BLaER1 (cell line): ENCODE measurements at regions not wholly inside any gene's neighbourhood (a gene's known extent, or its start where the extent isn't known, plus 50 kb on each side); places are given as distances from the start of the nearest gene placed in this dataset.
"Not testable (repeated sequence)": the region's sequence is repeated elsewhere in the genome, so short reads cannot be mapped to it uniquely, and the experiment has no call there.

Source experiments
- H3K27ac ChIP-seq: shearing (Covaris generic); formaldehyde crosslinking; 2 replicates; pipeline ENCODE4 v1.8.1; 2022
- H3K27me3 ChIP-seq: shearing (Covaris generic); formaldehyde crosslinking; 2 replicates; pipeline ENCODE4 v1.8.1; 2022
- H3K36me3 ChIP-seq: shearing (Covaris generic); formaldehyde crosslinking; 2 replicates; pipeline ENCODE4 v1.8.1; 2022
- H3K4me1 ChIP-seq: shearing (Covaris generic); formaldehyde crosslinking; 2 replicates; pipeline ENCODE4 v1.8.1; 2022
- H3K4me2 ChIP-seq: shearing (Covaris generic); formaldehyde crosslinking; 2 replicates; pipeline ENCODE4 v1.8.1; 2022
- H3K4me3 ChIP-seq: shearing (Covaris generic); formaldehyde crosslinking; 2 replicates; pipeline ENCODE4 v1.8.1; 2022
- H3K9ac ChIP-seq: shearing (Covaris generic); formaldehyde crosslinking; 2 replicates; pipeline ENCODE4 v1.8.1; 2022
- H3K9me3 ChIP-seq: shearing (Covaris generic); formaldehyde crosslinking; 2 replicates; pipeline ENCODE4 v1.8.1; 2022
- H4K20me1 ChIP-seq: shearing (Covaris generic); formaldehyde crosslinking; 2 replicates; pipeline ENCODE4 v1.8.1; 2022
- Cebpa-rat ChIP-seq: shearing (Covaris generic); IDR thresholded peaks from 2 replicates; pipeline ENCODE4 v1.8.1; 2022

DNA sequence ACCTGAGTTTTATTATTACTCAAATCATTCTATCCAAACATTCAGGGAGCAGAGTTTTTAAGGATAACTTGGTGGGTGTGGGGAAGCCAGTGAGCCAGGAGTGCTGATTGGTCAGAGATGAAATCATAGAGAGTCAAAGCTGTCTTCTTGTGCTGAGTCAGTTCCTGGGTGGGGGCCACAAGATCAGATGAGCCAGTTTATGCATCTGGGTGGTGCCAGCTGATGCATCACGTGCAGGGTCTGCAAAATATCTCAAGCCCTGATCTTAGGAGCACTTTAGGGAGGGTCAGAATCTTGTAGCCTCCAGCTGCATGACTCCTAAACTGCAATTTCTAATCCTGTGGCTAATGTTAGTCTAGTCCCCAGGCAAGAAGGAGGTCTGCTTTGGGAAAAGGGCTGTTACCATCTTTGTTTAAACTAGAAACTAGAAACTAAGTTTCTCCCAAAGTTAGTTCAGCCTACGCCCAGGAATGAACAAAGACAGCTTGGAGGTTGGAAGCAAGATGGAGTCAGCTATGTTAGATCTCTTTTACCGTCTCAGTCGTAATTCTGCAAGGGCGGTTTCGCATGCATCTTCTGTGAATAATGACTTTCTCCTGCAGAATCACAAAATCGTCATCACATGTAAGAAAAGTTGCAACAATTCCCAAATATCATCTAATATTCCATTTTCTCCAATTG is 97.5 kb downstream of the ZNF664 start:
- H3K4me2 ChIP-seq, H3K9ac ChIP-seq, H3K27ac ChIP-seq, H3K4me3 ChIP-seq, H3K27me3 ChIP-seq, H4K20me1 ChIP-seq, H3K36me3 ChIP-seq: not testable (repeated sequence)
- Histone ChIP-seq H3K9me3 (peaks cover 16% of the 10 kb centered on the region), H3K4me1 (peaks cover 12% of the 10 kb centered on the region)

DNA sequence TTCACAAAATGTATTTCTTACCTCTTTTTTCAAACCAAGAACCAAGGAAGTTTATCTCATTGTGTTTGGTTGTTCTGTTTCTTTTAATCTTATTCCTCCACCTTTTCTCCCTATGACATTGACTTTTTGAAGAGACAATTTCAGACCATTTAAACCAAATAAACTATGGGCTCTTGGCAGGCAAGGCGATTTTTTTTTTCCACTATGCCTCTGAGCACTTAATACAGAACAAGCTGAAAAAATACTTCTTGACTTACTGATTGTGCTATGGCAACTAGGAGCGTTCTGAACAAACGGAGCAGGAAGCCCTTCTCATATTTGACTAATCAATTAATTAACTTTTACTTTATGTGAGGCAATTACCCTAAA is 98.0 kb downstream of the ZNF664 start:
- Histone ChIP-seq H3K27me3 (no peaks in the 10 kb centered on the region), H3K4me1 (peaks cover 12% of the 10 kb centered on the region), H4K20me1 (no peaks in the 10 kb centered on the region), H3K4me2 (no peak overlapping the region), H3K4me3 (no peak overlapping the region), H3K9me3 (peaks cover 13% of the 10 kb centered on the region), H3K27ac (no peak overlapping the region), H3K36me3 (no peaks in the 10 kb centered on the region), H3K9ac (no peak overlapping the region)
- TF ChIP-seq Cebpa-rat = no peak

DNA sequence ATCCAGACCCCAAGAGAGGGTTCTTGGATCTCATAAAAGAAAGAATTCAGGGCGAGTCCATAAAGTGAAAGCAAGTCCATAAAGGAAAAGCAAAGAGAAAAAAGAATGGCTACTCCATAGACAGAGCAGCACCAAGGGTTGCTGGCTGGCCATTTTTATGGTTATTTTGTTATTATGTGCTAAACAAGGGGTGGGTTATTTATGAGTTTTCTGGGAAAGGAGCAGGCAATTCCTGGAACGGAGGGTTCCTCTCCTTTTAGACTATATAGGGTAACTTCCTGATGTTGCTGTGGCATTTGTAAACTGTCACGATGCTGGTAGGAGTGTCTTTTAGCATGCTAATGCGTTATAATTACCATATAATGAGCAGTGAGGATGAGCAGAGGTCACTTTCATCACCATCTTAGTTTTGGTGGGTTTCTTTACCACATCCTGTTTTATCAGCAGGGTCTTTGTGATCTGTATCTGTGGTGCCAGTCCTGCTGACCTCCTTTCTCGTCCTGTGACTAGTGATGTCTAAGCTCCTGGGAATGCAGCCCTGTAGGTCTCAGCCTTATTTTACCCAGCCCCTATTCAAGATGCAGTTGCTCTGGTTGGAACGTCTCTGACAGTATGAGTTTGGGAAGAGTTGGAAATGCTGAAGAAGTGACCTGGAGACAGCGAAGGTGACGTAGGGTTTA is 100.5 kb downstream of the ZNF664 start:
- H3K36me3 ChIP-seq = no peaks in the 10 kb centered on the region
- H3K4me3 ChIP-seq = no peak overlapping the region
- TF ChIP-seq Cebpa-rat = no peak
- H4K20me1 ChIP-seq = no peaks in the 10 kb centered on the region
- H3K27ac ChIP-seq = no peak overlapping the region
- H3K9ac ChIP-seq = no peak overlapping the region
- no peaks in the 10 kb centered on the region for H3K27me3 ChIP-seq
- peak overlapping the region; percentile 47 for H3K4me2 ChIP-seq
- H3K9me3 ChIP-seq = no peaks in the 10 kb centered on the region
- H3K4me1 ChIP-seq = peaks cover 12% of the 10 kb centered on the region

DNA sequence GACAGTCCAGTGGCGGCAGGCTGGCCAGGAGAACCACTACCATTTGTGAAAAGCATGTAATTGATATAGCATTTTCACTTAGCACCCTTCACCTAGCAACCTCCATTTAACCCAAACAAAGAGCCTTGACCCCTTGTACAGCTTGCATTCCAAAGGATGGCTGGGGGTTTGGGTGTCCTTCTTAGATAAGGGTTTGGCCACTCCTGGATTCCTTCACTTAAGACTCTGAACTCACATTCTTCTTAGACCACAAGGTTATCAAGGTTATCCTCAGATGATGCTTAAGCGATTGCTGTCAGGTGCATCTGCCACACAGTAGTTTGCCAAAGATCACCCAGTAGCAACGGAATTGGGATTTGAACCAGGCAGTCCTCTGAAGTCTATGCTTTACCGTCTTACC is 102.8 kb downstream of the ZNF664 start:
- no peak overlapping the region for H3K4me2 ChIP-seq
- no peaks in the 10 kb centered on the region for H3K27me3 ChIP-seq
- H3K9me3 ChIP-seq = no peaks in the 10 kb centered on the region
- no peak overlapping the region for H3K9ac ChIP-seq
- no peak overlapping the region for H3K27ac ChIP-seq
- no peaks in the 10 kb centered on the region for H4K20me1 ChIP-seq
- H3K4me1 ChIP-seq = peaks cover 12% of the 10 kb centered on the region
- no peak for TF ChIP-seq Cebpa-rat
- H3K4me3 ChIP-seq = no peak overlapping the region
- H3K36me3 ChIP-seq = no peaks in the 10 kb centered on the region

DNA sequence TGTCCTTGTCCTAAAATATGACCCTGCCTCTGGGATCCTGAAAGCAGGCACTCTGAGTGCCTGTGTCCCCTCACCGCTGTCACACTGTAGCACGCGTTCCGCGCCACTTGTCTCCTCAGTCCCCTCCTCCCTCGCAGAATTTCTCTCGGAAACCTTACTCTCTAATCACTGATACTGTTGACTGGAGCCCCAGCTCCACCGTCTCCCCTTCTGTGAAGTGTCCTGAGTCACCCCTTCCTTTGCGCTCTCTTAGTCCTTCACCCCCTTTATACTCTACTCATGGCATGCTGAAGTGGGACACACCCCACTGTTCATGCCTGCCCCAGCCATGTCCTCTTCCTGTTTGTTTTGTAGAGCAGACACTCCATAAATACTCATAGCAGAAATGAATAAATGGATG is 104.7 kb downstream of the ZNF664 start:
- Histone ChIP-seq H3K4me3 (no peak overlapping the region), H3K27me3 (no peaks in the 10 kb centered on the region), H3K36me3 (no peaks in the 10 kb centered on the region), H3K9me3 (no peaks in the 10 kb centered on the region), H4K20me1 (no peaks in the 10 kb centered on the region), H3K4me1 (peaks cover 12% of the 10 kb centered on the region), H3K27ac (no peak overlapping the region), H3K9ac (no peak overlapping the region), H3K4me2 (no peak overlapping the region)
- TF ChIP-seq Cebpa-rat = no peak

DNA sequence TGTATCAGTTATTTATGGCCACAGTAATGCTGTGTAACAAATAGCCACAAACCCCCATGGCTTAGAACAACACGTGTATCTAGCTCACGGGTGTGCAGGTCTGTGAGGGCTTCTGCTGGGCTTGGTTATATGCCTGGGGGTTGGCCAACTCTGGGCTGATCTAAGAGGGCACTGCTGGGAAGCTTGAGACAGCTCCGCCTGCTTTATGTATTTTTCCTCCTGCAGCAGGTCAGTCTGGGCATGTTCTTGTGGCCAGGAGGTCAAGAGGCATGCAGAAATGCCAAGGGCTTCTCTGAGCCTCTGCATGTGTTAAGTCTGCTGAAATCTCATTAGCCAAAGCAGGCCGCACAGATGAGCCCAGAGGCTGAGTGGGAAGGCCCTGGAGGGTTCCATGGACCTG is 105.8 kb downstream of the ZNF664 start:
- Histone ChIP-seq H3K4me2 (no peak overlapping the region), H3K27me3 (no peaks in the 10 kb centered on the region), H3K27ac (no peak overlapping the region), H4K20me1 (no peaks in the 10 kb centered on the region), H3K4me3 (no peak overlapping the region), H3K36me3 (no peaks in the 10 kb centered on the region), H3K9me3 (no peaks in the 10 kb centered on the region), H3K9ac (no peak overlapping the region), H3K4me1 (peaks cover 13% of the 10 kb centered on the region)
- no peak for TF ChIP-seq Cebpa-rat

DNA sequence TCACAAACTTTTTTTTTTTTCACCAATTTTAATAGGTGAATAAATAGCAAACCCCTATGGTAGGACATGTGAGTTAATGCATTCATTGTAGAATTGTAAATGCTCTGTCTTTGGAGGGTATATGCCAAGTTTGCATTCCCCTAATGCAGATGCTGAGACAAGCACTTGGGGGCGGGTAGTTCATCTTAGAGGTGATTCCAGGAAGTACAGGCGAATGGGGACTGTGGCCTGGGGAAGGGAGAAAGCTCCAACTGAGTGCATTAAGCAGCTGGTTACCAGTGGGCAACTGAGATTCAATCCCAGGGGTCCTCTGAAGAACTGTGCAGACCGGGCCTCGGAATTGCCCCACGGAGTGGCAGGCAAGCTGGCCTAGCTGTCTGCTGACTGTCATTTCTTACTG is 107.6 kb downstream of the ZNF664 start:
- no peak overlapping the region for H3K27ac ChIP-seq
- no peaks in the 10 kb centered on the region for H3K36me3 ChIP-seq
- no peaks in the 10 kb centered on the region for H3K27me3 ChIP-seq
- peaks cover 24% of the 10 kb centered on the region for H3K4me1 ChIP-seq
- no peak for TF ChIP-seq Cebpa-rat
- H3K4me2 ChIP-seq = no peak overlapping the region
- no peak overlapping the region for H3K9ac ChIP-seq
- H3K4me3 ChIP-seq = no peak overlapping the region
- H3K9me3 ChIP-seq = no peaks in the 10 kb centered on the region
- no peaks in the 10 kb centered on the region for H4K20me1 ChIP-seq

DNA sequence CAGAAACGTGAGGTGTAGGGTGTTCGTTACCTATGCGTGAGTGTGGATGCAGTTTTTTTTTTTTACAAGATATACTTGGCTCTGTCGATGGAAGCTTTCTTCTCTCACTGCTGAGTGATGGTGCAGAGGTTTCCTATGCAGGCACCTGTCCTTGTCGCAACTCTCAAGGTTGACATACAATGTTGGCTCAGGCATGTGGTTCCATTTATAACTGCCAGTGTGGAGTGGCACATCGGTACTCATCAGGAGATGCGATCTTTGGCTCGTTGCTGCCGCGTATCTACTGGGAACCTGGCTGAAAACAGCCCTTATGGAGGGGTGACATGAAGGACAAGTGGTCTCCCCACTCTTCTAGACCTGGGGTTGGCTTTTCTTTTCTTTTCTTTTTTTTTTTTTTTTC is 109.0 kb downstream of the ZNF664 start:
- Histone ChIP-seq H4K20me1 (no peaks in the 10 kb centered on the region), H3K4me2 (no peak overlapping the region), H3K4me1 (peaks cover 26% of the 10 kb centered on the region), H3K9me3 (peaks cover 4% of the 10 kb centered on the region; the same call in 1 of the 2 replicates), H3K9ac (no peak overlapping the region), H3K36me3 (no peaks in the 10 kb centered on the region), H3K4me3 (no peak overlapping the region), H3K27ac (no peak overlapping the region), H3K27me3 (no peaks in the 10 kb centered on the region)
- no peak for TF ChIP-seq Cebpa-rat

DNA sequence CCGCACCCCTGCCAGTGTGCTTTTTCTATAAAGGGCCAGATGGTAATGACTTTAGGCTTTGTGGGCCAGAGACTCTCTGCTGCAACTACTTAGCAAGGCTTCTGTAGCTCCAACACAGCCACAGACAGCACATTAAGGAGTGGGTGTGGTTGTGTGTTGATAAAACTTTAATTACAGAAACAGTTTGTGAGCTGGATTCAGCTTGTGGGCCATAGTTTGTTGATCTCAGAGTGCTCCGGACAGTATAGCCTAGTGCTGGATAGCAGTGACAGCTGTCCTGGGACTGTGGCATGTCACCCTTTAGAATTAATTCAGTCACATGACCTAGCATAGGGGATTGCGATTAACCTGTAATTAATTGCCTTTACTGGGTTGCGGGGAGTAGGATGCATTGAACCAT is 109.7 kb downstream of the ZNF664 start:
- Histone ChIP-seq H3K27ac (no peak overlapping the region), H3K9me3 (peaks cover 4% of the 10 kb centered on the region; the same call in 1 of the 2 replicates)
- TF ChIP-seq Cebpa-rat = no peak

DNA sequence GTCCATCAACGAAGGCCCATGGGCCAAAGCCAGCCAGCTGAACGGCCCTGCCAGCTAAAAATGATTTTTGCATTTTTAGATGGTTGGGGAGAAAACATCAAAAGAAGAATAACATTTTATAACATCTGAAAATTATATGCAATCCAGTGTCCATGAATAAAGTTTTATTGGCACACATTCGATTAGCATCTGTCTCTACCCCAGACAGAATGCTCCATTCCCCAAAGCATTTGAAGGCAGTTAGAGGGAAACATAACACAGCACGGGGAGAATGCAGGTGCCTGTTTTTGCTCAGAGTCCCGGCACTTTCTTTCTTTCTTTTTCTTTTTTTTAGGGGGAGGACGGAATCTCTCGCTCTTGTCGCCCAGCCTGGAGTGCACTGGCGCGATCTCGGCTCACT is 110.7 kb downstream of the ZNF664 start:
- no peaks in the 10 kb centered on the region for H3K27me3 ChIP-seq
- no peaks in the 10 kb centered on the region for H3K36me3 ChIP-seq
- H3K27ac ChIP-seq = no peak overlapping the region
- no peak overlapping the region for H3K4me2 ChIP-seq
- H4K20me1 ChIP-seq = no peaks in the 10 kb centered on the region
- peaks cover 4% of the 10 kb centered on the region; the same call in 1 of the 2 replicates for H3K9me3 ChIP-seq
- H3K4me3 ChIP-seq = no peak overlapping the region
- TF ChIP-seq Cebpa-rat = no peak
- peaks cover 26% of the 10 kb centered on the region for H3K4me1 ChIP-seq
- no peak overlapping the region for H3K9ac ChIP-seq

More for the DNA sequence above, 109.7 kb downstream of the ZNF664 start:
- Histone ChIP-seq H3K9ac (no peak overlapping the region), H3K36me3 (no peaks in the 10 kb centered on the region), H3K4me1 (peaks cover 26% of the 10 kb centered on the region), H4K20me1 (no peaks in the 10 kb centered on the region), H3K4me2 (no peak overlapping the region), H3K4me3 (no peak overlapping the region), H3K27me3 (no peaks in the 10 kb centered on the region)
